GM10266 (cell line): ENCODE measurements at regions not wholly inside any gene's neighbourhood (a gene's known extent, or its start where the extent isn't known, plus 50 kb on each side); places are given as distances from the start of the nearest gene placed in this dataset.

Experiments used
- DNase-seq: peaks from one replicate; pipeline ENCODE4 v3.0.0; 2012; ENCODE audit errors: extremely low spot score
- CTCF ChIP-seq: IDR thresholded peaks from 2 replicates; pipeline ENCODE4 v1.5.1; 2012; ENCODE audit warnings: mild to moderate bottlenecking, low read depth; ENCODE audit not compliant: control insufficient read depth, insufficient read depth; ENCODE audit errors: missing control alignments

GRCh38 chr4:14897217-14897616 is 105.1 kb upstream of the CPEB2 start:
- no peak for DNase-seq
- TF ChIP-seq CTCF: no peak

- no peak for TF ChIP-seq CTCF
- DNase-seq: no peak
These were observed 103.3 kb upstream of the CPEB2 start for GRCh38 chr4:14898989-14899388.

- no peak for DNase-seq
- no peak for TF ChIP-seq CTCF
These were observed 99.9 kb upstream of the CPEB2 start for GRCh38 chr4:14902342-14902741.

- TF ChIP-seq CTCF: no peak
- DNase-seq: no peak
These were observed 99.0 kb upstream of the CPEB2 start for GRCh38 chr4:14903321-14903720.

GRCh38 chr4:14906805-14907204 is 95.5 kb upstream of the CPEB2 start:
- no peak for DNase-seq
- TF ChIP-seq CTCF: no peak

GRCh38 chr4:14908635-14909034 is 93.6 kb upstream of the CPEB2 start:
- TF ChIP-seq CTCF: no peak
- DNase-seq: no peak

GRCh38 chr4:14910411-14910810 is 91.9 kb upstream of the CPEB2 start:
- DNase-seq: no peak

More at GRCh38 chr4:14910411-14910810, 91.9 kb upstream of the CPEB2 start:
- TF ChIP-seq CTCF: no peak
